GM19328 (cell line): ENCODE measurements at regions not wholly inside any gene's neighbourhood (a gene's known extent, or its start where the extent isn't known, plus 50 kb on each side); places are given as distances from the start of the nearest gene placed in this dataset.

Experiments used
- ATAC-seq: cut with Tn5 transposase; IDR thresholded peaks from one replicate; pipeline ENCODE4 v1.9.1; 2021; ENCODE audit warnings: mild to moderate bottlenecking, moderate library complexity; ENCODE audit not compliant: unreplicated experiment

DNA sequence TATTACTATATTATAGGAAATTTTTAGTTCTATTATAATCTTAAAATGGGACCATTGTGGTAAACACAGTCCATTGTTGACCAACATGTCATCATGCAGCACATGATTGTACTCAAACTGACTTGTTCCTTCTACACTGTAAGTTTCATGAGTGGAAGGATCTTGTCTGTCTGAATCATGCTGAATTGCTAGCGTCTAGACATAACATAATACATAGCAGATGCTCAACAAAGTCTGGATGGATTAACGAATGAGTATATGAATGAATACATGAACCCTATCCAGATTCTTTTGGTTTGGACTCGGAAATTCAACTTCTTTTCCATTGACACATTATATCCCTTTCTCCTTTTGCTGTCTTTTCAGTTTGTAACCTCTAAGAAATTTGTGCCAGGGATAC is 429.2 kb upstream of the SGCD start:
- ATAC-seq, result no peak

DNA sequence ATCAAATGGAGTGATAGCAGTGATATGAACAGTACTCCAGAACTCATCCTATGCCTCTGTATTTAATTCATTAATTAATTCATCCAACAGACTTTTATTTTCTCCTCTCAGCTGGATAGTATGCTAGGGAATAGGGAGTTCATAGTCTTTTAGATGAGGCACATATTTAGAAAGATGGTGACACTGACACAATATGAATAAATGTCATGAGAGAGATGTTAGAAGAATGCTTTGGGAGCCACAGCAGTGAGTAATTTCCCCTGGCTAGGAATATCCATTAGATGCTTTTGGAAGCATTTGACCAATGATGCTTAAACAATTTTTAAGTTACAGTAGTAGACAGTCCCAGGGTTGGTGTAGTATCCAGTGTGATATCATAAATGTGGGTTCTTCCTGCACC is 428.7 kb upstream of the SGCD start:
- no peak for ATAC-seq

DNA sequence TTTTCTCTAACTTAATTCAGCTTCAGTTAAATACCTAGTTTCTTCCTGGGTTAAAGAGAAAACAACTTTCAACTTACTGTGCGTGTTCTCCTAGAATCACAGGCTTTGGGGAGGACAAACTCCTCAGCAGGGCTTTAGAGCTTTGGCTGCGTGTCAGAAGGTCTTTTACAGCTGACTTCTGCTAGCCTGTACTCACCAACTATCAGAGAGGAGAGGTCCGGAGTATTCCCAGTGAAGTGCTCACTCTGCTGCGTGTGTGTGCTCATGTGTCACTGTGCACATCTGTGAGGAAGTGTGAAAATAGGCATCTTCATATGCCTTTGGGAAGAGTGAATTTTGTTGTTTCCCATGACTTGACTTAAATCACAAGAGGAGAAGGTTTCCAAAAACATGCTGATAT is 423.2 kb upstream of the SGCD start:
- no peak for ATAC-seq

DNA sequence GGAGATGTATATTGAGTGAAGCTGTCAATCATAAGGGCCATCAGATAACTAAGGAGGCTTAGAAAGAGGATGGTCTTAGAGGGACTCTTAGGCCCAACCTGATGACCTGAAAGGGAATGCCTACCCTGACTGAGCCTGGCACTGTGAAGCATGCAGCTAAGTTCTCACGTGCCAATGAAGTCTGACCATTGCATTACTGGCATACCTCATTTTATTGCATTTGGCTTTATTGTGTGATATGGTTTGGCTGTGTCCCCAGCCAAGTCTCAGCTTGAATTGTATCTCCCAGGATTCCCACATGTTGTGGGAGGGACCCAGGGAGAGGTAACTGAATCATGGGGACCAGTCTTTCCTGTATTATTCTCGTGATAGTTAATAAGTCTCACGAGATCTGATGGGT is 421.6 kb upstream of the SGCD start:
- ATAC-seq, result no peak

DNA sequence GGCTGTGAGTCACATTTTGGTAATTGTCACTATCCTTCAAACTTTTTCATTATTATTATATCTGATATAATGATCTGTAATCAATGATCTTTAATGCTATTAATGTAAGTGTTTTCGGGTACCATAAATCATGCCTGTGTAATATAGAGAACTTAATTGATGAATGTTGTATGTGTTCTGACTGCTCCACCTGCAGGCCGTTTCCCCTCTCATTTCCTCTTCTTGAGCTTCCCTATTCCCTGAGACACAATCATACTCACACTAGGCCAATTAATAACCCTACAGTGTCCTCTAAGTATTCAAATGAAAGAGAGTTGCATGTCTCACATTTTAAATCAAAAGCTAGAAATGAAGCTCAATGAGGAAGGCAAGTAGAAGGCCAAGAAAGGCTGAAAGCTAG is 420.9 kb upstream of the SGCD start:
- ATAC-seq, result no peak

DNA sequence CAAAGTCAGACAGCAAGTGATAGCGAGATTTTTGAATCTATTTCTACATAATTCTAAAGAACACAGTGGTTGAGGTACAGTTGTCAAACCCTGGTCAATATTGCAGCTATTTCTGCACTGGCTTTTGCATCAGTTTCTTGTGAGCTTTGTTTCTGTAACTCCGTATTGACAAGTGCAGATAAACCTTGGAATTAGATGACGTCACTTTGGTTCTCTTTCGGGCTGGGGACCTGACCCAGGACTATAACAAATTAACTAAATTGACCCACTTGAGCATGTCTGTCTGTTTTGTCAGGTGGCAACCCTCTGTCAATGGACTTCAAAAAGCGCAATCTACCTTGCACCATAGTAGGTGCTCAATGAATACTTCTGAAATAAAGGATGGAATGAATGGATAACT is 418.4 kb upstream of the SGCD start:
- no peak for ATAC-seq

DNA sequence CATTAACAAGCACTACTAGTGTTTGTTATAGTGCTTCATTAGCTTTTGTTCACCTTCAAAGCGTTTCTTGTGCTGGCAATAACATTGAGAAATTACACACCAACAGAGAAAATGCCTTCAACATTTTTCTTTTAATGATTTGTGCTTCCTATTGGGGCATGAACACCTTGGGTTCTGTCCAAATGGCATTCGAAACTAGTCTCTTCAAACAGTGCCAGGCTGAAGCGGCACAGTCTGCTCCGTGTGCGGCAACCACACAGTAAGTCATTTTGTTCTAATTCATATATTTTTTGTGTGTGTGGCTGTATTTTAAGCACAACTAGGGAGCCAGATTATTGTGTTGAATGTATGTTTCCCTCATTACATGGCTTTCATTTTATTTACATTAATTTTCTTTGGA is 414.7 kb upstream of the SGCD start:
- no peak for ATAC-seq

DNA sequence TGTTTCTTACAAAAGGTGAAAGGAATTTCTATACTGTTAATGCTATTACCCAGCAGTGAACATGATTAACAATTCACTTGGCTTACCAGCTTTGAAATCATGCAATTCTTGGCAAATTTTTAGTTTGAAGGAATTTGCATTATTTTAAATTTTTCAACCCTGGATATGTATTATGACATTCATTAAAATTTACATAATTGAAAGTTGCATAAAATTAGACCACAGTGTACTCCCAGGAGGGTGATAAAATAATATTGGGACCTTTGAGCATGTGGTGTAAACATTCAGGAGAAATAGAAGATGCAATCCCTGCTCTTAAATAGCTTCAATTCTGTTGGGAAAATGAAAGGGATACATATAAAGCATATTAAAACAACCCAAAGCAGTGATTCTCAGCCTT is 412.2 kb upstream of the SGCD start:
- ATAC-seq, result no peak

DNA sequence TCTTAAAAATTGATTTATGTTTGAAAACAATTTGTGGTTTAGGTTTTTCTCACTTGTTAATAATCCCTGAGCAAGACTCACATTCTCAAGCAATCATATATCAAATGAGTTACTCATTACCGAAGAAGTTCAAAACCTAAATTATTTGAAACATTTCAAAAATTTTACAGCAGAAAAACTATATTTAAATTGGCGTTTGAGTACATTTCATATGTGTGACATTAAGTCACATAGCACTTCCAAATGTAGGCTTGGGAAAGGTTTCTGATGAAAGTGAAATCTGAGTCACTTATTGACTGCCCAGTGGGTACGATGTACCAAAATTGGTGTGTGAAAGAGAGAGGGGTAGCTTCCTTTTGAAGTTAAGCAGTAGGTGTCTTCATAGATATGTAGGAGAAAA is 411.4 kb upstream of the SGCD start:
- ATAC-seq, result no peak

DNA sequence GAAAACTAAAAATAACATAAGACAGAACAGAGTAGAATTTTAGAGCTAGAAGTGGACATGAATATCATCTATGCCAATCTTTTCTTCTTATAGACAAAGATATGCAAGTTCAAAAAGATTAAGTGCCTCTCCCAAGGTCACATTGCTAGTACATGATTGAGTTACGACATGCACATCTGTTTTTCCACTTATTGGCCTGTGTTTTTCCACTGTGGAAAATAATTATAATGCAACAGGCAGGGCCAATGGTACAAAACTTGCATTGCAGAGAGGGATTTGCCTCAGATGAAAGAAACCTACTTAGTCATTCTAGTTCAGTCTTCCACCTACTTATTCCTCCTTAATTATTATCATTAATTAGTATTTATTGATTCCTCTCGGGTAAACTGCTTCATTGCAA is 407.8 kb upstream of the SGCD start:
- no peak for ATAC-seq

DNA sequence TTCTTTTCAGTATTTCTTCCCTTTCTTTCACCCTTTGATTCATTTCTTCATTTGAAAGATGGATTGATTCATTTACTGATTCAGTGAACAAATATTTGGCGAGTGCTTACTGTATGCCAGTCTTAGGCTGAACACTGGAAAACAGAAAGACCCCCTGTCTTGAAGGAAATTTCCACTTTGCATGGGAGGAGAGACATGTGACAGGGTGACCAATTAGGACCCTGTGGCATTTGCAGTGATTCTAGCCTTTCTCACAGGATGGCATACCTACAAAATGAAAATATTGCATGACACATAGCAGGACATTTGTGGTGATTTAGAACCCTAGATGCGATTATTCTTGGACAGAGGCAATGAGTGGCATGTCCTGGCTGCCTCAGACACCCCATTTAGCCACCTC is 407.2 kb upstream of the SGCD start:
- no peak for ATAC-seq

DNA sequence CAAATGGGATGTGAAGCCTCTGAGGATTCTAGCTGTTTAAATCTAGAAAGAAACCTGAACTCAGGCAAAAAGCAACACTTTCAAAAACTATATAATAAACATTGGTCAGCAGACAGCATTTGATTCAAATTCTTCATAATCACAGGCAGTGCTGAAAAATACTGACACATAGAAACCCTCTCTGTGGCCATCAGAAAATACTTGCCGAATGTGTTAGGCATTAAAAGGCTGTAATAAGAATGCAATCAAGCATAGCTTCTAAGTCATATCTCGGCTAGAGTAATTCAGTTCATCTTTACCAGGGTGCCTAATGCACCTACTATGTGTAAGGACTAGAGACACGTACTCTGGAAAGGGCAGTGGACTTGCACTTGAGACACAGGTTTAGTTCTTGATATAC is 405.3 kb upstream of the SGCD start:
- ATAC-seq, result no peak

DNA sequence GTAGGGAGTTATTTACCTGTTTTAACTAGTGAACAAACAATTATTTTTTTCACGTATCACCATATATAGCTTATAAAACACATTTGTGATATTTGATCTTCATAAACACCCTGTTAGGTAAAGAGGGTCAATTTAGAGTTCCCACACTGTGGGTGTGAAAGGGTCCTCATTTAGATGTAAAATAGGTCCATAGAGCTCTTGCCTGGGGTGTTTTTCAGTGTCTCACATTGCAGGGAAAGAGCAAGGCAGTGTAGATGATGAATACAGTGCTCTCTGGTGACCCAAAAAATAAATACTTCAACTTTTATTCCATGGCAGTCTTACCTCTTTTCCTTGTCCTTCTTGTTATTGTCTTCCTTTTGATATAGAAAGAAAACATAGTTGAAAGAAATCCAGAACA is 403.2 kb upstream of the SGCD start:
- no peak for ATAC-seq

DNA sequence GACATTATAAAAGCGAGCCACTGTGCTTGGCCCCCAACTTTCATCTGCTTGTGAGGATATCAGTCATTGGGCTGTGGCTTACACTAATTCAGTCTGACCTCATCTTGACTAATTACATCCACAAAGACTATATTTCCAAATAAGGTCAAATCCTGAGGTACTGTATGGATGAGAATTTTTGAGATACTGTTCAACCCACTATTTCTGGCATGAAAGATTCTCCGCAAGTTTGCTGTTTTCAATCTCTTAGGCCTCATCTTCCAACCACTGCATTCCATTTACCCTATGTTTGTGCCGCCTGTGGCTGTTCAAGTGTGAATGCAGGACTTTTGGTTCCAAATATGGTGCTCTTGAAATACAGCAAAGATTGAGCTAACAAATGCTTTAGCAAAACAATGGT is 400.9 kb upstream of the SGCD start:
- ATAC-seq, result no peak

DNA sequence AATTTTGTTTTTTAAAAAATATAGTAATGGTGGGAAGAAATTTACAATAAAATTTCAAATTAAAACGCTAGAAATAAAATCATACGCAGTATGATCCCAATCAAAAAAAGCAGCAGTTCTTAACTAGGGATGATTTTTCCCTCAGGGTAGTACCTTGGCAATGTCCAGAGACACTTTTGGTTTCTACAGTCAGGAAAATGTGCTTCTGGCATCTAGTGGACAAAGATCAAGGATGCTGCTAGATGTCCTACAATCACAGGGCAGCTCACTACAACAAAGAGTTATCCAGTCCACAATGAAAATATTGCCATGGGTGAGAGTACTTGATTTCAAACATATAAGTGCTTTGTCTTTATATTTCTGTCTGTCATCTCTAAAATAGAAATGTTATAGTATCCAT is 400.2 kb upstream of the SGCD start:
- ATAC-seq, result no peak

DNA sequence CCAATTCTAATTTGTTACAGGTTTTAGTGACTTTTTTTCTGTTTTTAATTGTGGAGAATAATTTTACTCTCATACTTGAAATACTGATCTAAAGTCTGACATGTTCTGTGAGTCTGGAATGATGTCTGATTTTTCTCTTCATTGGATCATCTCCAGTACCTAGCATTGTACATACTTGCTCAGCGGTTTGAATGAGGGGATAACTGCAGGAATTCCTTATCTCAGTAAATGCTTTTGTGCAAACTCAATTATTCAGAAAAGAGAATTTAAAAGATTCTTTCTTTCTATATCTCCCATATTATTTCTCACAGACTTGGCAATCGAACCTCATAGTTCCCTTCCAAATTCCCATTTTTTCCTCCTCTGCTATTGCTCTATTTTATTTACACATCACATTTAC is 397.9 kb upstream of the SGCD start:
- no peak for ATAC-seq

DNA sequence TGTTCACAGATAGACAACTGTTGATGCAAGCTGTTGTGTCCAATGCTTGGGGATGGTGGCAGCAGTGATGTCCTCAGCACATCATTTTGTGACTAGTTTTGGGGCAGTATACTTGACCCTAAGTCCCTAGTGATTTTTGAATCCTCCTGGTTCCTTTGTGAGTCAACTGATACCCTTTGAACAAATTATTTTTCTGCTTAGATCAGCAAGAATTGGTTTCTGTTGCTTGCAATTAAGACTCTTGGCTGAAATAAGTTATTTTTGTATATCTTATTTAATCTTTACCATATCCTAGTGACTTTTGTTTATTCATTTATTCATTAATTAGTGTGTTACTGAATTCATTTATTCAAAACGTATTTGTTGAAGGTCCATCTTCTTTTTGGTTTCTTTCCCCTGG is 392.0 kb upstream of the SGCD start:
- ATAC-seq, result no peak

DNA sequence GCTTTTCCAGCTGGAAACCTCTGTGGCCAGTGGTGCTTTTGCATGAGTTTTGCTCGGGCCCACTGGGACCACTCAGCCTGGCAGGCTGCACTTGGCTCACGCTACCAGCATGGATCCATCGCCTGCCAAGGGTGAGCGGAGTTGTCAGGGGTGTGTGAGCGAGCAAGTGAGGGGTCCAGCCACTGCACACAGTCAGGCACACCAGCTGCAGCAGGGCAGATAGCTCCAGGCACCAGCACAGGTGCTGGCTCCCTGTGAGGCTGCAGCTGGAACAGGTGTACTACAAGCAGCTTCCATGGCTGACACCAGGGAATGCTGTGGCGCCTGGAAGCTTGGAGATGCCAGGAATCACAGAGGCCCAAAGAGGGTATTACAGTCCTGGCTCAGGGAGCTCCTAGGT is 391.2 kb upstream of the SGCD start:
- no peak for ATAC-seq

DNA sequence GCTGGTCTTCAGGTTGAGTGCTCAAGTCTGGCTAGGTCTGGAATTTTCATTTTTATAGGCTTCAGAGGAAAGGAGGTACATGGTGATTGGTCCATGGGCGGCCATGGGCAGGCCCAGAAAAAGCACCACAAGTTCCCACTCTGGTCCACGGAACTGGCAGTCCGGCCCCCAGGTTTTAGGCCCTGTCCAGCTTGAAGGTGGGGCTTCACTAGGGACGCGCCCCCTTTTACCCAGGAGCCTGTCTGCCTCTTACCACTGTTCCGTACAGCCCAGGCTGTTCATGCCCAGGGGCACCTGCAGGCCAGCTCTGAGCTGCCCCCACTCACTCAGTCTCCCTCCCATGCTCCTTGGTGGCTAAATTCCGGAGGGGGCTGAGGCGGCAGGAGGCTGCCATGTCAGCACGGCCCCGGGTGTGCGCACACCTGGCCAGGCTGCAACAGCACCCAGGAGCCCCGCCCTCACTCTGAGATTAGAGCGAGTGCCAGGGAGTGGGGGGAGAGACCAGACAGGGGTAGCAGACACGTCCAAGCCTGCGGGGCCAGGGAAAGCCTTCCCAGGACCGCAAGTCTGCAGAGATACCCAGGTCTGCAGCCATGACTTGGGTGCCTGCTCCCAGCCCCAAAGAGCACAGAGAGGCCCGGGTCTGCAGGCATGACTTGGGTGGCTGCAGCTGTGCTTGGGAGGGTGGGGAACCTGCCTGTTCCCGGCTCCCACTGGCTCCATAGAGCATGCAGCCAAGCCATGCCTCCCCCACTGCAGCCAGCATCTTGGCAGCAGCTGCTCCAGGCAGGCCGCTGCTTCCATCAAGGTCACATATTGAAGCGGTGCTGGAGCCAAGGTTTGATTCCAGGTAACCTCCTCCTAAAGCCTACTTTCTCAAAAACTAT is 390.2 kb upstream of the SGCD start:
- ATAC-seq, result no peak

DNA sequence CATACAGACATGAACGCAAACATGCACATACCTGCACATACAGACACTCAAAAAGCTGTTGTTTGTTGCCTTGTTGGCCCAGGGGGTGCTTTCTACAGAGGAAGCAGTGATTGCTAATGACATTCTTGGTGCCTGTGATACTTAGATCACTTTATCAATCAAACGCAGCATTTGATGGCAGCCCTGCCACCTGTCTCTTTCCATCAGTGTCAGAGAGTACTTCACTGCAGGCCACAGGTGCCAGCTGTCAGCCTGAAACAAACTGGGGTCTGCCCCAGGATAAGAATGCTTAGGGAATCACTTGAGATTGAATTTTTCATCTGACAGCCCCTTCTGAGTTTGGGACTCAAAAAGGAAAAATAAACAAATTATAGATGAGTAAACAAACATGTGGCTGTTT is 388.9 kb upstream of the SGCD start:
- ATAC-seq, result no peak

DNA sequence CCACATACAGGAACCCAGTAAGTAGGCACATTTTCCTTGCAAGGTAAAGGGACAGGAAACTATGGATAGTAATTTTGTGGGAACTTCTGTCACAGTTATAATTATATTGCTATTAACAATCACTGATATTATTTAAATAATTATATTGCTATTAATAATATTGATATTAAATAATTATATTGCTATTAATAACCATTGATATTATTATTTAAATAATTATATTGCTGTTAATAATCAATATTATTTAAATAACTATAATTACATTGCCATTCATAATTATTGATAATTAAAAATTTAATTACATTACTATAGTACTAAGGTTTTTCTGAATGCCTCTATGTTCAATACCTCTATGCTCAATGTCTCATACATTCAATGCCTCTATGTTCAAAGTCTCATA is 385.6 kb upstream of the SGCD start:
- no peak for ATAC-seq

DNA sequence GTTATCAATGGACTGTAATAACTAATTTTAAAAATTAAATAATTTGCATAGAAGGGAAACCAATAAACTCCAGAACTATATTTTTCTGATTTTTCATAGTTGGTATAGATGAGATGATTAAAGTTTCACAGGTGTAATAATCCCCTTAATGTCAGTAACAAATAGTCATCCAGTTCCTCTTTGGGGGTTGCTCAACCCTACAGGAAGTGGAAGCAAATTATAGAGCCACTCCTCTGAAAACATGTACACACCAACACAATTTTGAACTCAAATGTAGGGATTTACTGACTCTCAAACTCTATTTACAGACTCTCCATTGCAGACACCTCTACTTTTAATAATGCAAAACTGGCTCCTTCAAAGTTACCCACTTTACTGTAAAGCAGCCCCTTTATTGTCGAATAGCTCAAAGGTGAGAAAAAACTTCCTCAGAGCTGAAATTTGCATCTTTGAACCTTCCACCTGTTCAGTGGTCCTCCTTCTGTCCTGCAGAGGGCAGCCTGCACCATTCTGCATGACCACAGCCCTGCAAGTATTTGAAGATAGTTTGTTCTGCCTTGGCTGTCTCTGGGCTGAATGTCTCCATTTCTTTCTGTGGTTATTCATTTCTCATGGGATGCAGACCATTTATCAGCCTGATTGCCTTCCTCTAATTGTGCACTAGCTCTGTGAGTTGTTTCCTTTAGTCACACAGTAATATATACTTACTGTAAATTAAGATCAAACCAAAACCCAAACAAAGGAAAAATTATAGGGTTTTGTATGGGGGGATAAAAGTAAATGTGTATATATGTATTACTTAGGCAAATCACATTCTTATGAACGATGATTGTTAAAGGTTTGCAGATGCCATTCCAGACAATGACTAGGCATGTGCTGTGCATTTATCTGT is 383.2 kb upstream of the SGCD start:
- no peak for ATAC-seq
